Stimulated activated CD8-positive, alpha-beta memory T cell treated with anti-CD3 and anti-CD28 coated beads, Interleukin-7, amount 100 ng/mL, for 1 hour (primary cell): ENCODE measurements at regions not wholly inside any gene's neighbourhood (a gene's known extent, or its start where the extent isn't known, plus 50 kb on each side); places are given as distances from the start of the nearest gene placed in this dataset.

Experiments used
- DNase-seq, 2 donors: peaks; one replicate each; pipeline ENCODE4 v3.0.0-alpha.2; 2020; ENCODE audit warnings: low read depth in 2 of 2

GRCh38 chr13:105537113-105537512, 998.3 kb downstream of the EFNB2 start:
- DNase-seq, result no peak

DNA sequence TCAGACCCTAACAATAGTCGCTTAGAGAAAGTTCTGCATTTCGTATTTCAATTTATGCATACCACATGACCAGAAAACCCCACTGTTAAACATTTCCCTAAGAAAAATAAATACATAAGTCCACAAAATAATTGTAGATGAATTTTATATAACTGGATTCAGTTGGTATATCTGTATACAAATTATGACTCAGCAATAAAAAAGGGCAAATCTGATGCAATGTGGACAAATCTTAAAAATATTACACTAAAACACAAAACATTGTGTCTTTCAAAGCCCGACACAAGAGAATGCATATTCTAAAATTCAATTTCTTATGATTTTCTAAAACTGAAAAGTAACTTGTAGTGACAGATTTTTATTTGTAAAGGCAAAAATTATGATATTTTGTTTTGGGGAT, 1005.0 kb downstream of the EFNB2 start:
- no peak for DNase-seq

GRCh38 chr13:105527127-105527526, 1008.3 kb downstream of the EFNB2 start:
- DNase-seq, result no peak

GRCh38 chr13:105519771-105520170, 1015.7 kb downstream of the EFNB2 start:
- no peak for DNase-seq

DNA sequence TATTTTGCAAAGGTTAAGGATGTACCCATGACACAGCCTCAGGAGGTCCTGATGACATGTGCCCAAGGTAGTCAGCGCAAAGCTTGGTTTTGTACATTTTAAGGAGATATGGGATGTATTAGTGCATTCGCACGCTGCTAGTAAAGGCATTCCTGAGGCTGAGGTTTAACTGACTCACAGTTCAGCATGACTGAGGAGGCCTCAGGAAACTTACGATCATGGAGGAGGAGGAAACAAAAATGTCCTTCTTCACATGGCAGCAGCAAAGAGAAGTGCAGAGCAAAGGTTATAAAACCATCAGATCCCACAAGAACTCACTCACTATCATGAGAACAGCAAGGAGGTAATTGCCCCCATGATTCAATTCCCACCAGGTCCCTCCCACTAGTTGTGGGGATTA, 1017.4 kb downstream of the EFNB2 start:
- no peak for DNase-seq

DNA sequence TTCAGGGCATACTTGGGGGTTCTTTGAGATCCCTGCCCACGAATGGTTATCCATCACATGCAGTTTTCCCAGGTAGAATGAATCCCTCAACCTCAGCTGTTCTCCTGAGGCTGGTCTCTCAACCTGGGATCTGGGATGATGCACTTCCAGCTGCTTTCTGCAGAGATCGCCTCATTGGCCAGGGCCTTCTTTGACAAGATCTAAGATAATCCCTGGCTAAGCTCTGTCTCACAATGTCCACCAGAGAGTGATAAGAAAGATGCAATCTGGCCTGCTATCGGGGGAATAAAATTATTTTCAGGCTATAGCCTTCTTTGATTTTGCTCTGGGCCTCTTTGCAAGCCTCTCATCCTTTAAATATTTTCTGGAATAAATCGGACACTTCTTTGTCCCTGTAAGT, 1021.1 kb downstream of the EFNB2 start:
- no peak for DNase-seq

DNA sequence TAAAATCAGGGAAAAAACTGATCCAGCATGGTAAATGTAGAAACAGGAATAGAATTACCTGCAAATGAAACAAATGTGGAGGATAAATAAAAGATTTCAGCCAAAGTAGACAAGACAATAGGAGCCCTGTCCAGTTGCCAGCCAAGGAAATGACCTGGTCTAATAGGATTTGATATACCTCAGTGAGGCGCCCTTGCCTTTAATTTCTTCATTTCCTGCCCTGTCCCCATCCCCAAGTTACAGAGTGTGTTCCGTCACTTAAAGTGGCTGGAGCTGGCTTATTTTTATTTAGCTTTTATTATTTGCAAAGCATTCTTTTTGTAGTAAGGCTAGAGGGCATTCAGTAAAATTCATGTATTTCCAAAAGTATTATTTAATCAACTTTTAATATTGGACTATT, 1022.0 kb downstream of the EFNB2 start:
- no peak for DNase-seq

- DNase-seq, result no peak
Measured at GRCh38 chr13:105509981-105510762, 1025.3 kb downstream of the EFNB2 start.

GRCh38 chr13:105506463-105506862, 1029.0 kb downstream of the EFNB2 start:
- DNase-seq, result no peak

- DNase-seq, result no peak
Measured at GRCh38 chr13:105502193-105502592, 1033.3 kb downstream of the EFNB2 start.

GRCh38 chr13:105497597-105497996, 1037.9 kb downstream of the EFNB2 start:
- no peak for DNase-seq

GRCh38 chr13:105492216-105492615, 1043.2 kb downstream of the EFNB2 start:
- no peak for DNase-seq

- DNase-seq, result no peak
Measured at GRCh38 chr13:105491345-105491744, 1044.1 kb downstream of the EFNB2 start.

DNA sequence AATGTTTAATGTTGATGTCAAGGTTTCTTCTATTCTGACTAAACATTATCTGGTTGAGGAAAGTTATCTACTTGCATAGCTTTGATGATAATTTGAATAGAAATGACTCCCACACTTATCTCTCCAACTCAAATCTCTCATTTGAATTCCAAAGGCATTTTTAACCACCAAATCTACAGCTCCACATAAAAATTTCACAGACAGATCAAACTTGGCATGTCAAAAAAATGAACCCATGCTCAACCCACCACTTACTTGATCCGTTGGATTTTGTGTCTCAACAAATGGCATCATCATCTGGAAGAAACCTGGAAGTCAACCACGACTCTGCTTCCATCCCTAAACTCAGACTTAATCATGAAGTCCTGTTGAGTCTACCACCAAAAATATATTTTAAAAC, 1050.4 kb downstream of the EFNB2 start:
- no peak for DNase-seq

GRCh38 chr13:105474983-105475610, 1060.4 kb downstream of the EFNB2 start:
- no peak for DNase-seq

- DNase-seq, result no peak
Measured at GRCh38 chr13:105471673-105472072, 1063.8 kb downstream of the EFNB2 start.

DNA sequence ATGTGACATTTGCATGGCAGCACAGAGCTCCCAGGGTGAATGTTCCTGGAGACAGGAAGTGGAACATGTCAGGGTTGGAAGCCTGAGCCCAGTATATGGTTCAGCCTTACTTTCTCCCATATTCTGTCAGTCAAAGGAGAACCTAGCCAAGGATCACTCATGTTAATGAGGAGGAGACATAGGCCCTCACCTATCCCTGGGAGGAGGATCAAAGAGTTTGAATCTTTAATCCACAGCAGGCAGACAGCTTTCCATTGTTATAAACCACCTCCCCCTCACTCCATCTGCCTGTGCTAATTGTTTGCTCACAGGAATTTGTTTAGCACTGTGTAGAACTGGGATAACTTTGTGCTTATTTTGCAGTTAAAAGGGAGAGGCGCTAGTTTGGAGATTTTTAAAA, 1069.1 kb downstream of the EFNB2 start:
- DNase-seq, result no peak

GRCh38 chr13:105465745-105466144, 1069.7 kb downstream of the EFNB2 start, which contains the start of gene DAOA:
DAOA (plus strand) TSS chr13:105466045.
- no peak for DNase-seq

GRCh38 chr13:105465251-105465650, 1070.2 kb downstream of the EFNB2 start:
- DNase-seq, result no peak

DNA sequence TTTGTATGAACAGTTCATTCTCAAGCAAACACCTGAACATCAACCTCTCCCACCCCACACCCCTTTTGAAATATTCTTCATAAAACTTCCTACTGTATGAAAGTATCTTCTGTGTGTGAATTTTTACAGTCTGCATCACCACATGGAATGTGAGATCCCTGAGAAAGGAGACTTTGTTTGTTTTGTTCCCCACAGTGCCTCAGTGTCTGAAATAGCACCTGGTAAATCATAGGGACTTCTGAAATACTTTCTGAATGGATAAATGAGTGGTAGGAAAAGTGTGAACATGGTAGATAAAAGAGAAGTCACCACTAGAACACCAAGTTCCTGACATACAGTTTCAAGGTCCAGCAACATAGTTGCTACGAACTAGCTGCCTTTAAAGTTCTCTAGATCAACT, 1071.2 kb downstream of the EFNB2 start:
- no peak for DNase-seq

- DNase-seq, result no peak
Measured at GRCh38 chr13:105463011-105463501, 1072.4 kb downstream of the EFNB2 start.

GRCh38 chr13:105462098-105462497, 1073.4 kb downstream of the EFNB2 start:
- no peak for DNase-seq

GRCh38 chr13:105452895-105453294, 1082.6 kb downstream of the EFNB2 start:
- no peak for DNase-seq
